ENCODE measurements at regions not wholly inside any gene's neighbourhood (a gene's known extent, or its start where the extent isn't known, plus 50 kb on each side); places are given as distances from the start of the nearest gene placed in this dataset.

- Histone ChIP-seq H3K4me1 (replicated peaks in 1 of 2) (no peaks in the 10 kb centered on the region), H3K27me3 (no peaks in the 10 kb centered on the region), H3K27ac (no peak overlapping the region), H3K4me3 (no peak overlapping the region), H3K9me3 (replicated peaks in 1 of 3) (no peaks in the 10 kb centered on the region), H3K36me3 (replicated peaks in 1 of 2) (no peaks in the 10 kb centered on the region)
- no peak for DNase-seq
- TF ChIP-seq CTCF (IDR thresholded peaks at IDR 0.05) (no peak), POLR2A (IDR thresholded peaks at IDR 0.05) (no peak)
- intact Hi-C loops (cut with DNase I), result no loop called here
Observed at GRCh38 chr5:102090770-102091169, 205.3 kb downstream of the SLCO4C1 start.

DNA sequence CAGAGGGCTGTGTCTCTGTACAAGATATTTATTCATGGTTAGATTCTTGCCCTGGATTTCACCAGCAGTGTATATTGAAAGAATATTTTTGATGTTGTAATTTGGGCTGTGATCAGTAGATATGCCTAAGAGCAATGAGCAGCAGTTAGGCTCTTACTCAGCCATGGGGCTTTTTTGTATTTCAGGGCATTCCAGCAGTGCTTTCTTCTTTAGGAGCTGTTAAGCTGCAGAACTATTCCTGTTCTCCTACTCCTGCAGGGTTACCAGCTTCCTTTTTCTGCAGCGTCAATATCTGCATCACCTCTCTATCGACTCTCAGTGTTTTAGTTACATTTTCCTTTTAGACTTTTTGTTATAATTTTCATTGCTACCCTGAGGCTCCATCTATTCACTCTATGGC, 206.2 kb downstream of the SLCO4C1 start:
- Histone ChIP-seq H3K4me1 (replicated peaks in 1 of 2) (no peaks in the 10 kb centered on the region), H3K4me3 (no peak overlapping the region), H3K36me3 (replicated peaks in 1 of 2) (no peaks in the 10 kb centered on the region), H3K9me3 (replicated peaks in 1 of 3) (no peaks in the 10 kb centered on the region), H3K27me3 (no peaks in the 10 kb centered on the region), H3K27ac (no peak overlapping the region)
- intact Hi-C loops (cut with DNase I), result no loop called here
- WGBS, 4 donors, result 62 to 82% (median 72%) methylated on average over 2 of the region's 2 CpGs
- TF ChIP-seq CTCF (IDR thresholded peaks at IDR 0.05) (no peak), POLR2A (IDR thresholded peaks at IDR 0.05) (no peak)
- no peak for DNase-seq

- Histone ChIP-seq H3K4me1 (replicated peaks in 1 of 2) (no peaks in the 10 kb centered on the region), H3K27ac (no peak overlapping the region), H3K4me3 (no peak overlapping the region), H3K27me3 (no peaks in the 10 kb centered on the region), H3K36me3 (replicated peaks in 1 of 2) (no peaks in the 10 kb centered on the region), H3K9me3 (replicated peaks in 1 of 3) (no peaks in the 10 kb centered on the region)
- DNase-seq, result no peak
- intact Hi-C loops (cut with DNase I), result no loop called here
- WGBS, 4 donors, result 47 to 70% (median 59%) methylated on average over 2 of the region's 2 CpGs
- TF ChIP-seq POLR2A (IDR thresholded peaks at IDR 0.05), result no peak
- no peak for TF ChIP-seq CTCF (IDR thresholded peaks at IDR 0.05)
Observed at GRCh38 chr5:102087906-102088305, 208.2 kb downstream of the SLCO4C1 start.

GRCh38 chr5:102080288-102080687, 215.8 kb downstream of the SLCO4C1 start:
- H3K4me3 ChIP-seq, result no peak overlapping the region
- H3K9me3 ChIP-seq (replicated peaks in 1 of 3), result no peaks in the 10 kb centered on the region
- DNase-seq, result no peak
- no peak overlapping the region for H3K27ac ChIP-seq
- no peaks in the 10 kb centered on the region for H3K4me1 ChIP-seq (replicated peaks in 1 of 2)
- no peaks in the 10 kb centered on the region for H3K27me3 ChIP-seq
- no peak for TF ChIP-seq CTCF (IDR thresholded peaks at IDR 0.05)
- 23 to 52% (median 39%) methylated on average over 1 of the region's 1 CpG for WGBS, 4 donors
- intact Hi-C loops (cut with DNase I), result no loop called here
- no peaks in the 10 kb centered on the region for H3K36me3 ChIP-seq (replicated peaks in 1 of 2)

Data from adrenal gland (tissue), 9 donors.